NB4 (cell line): ENCODE measurements at regions not wholly inside any gene's neighbourhood (a gene's known extent, or its start where the extent isn't known, plus 50 kb on each side); places are given as distances from the start of the nearest gene placed in this dataset.
"Not testable (repeated sequence)": the region's sequence is repeated elsewhere in the genome, so short reads cannot be mapped to it uniquely, and the experiment has no call there.

ENCODE experiments used
- POLR2A ChIP-seq: IDR thresholded peaks from 2 replicates; pipeline ENCODE4 v1.6.1; 2011; ENCODE audit warnings: mild to moderate bottlenecking; ENCODE audit not compliant: insufficient read length; ENCODE audit errors: extremely low read depth
- TF ChIP-seq, protein P1 (sequence below): IDR thresholded peaks from one replicate; pipeline ENCODE4 v1.5.1; 2012; ENCODE audit warnings: low read depth, low read length
- TF ChIP-seq, protein P2 (sequence below): IDR thresholded peaks from 2 replicates; pipeline ENCODE4 v1.6.1; 2011; ENCODE audit warnings: low read depth, low read length

DNA sequence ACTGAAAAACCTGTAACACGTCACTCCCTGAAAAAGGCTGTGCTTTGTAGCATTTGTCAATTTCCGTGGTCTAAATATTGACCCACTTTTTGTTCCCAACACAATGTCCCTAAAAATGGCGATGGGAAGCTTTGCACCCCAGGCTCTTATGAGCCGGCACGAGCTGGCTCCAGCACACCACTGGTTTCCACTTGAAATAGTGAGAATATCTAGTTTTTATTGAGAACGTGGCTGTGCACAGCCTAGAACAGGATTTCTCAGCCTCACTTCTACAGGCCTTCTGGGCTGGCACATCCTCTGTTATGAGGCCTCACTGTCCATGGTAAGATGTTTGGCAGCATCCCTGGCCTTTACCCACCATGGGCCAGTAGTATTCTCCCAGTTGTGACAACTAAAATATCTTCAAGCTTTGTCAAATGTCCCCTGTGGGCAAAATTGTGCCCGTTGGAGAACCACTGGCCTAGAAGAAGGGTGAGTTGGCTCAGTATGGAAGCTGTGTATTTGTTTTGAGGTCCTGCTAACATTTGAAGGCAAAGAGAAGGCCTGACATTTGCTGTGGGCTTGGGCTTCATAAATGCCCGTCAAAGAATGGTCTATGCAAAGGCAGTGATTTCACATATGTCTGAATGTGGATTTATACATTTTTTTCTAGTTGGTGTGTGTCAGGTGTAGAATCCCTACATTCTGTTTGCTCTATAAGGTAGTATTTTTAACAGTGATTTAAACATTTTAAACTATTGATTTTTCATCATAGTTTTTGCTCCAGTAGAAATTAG is 774.4 kb upstream of the TPTE start:
- TF ChIP-seq, protein P1, sequence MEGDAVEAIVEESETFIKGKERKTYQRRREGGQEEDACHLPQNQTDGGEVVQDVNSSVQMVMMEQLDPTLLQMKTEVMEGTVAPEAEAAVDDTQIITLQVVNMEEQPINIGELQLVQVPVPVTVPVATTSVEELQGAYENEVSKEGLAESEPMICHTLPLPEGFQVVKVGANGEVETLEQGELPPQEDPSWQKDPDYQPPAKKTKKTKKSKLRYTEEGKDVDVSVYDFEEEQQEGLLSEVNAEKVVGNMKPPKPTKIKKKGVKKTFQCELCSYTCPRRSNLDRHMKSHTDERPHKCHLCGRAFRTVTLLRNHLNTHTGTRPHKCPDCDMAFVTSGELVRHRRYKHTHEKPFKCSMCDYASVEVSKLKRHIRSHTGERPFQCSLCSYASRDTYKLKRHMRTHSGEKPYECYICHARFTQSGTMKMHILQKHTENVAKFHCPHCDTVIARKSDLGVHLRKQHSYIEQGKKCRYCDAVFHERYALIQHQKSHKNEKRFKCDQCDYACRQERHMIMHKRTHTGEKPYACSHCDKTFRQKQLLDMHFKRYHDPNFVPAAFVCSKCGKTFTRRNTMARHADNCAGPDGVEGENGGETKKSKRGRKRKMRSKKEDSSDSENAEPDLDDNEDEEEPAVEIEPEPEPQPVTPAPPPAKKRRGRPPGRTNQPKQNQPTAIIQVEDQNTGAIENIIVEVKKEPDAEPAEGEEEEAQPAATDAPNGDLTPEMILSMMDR: not testable (repeated sequence)
- not testable (repeated sequence) for TF ChIP-seq POLR2A
- TF ChIP-seq, protein P2, sequence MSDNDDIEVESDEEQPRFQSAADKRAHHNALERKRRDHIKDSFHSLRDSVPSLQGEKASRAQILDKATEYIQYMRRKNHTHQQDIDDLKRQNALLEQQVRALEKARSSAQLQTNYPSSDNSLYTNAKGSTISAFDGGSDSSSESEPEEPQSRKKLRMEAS: not testable (repeated sequence)
